ENCODE measurements at regions not wholly inside any gene's neighbourhood (a gene's known extent, or its start where the extent isn't known, plus 50 kb on each side); places are given as distances from the start of the nearest gene placed in this dataset.

DNA sequence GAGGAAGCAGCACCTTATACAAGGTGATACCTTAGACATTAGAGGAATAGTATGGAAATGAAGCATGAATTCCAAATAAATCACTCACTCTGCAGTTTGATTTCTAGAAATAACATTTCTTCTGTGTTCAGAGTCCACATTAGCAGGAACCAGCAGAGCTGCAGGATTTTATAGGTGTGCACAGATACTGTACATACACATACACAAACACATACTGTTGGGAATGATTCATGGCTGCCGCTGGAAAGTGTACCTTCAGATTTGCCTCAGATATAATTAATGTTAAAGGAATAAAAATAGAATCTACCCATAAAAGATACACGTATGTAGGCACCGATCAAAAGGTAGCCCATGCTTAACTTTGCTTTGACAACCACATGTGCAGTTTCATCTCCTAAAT, 578.1 kb downstream of the CSNK1G3 start:
- no peak for DNase-seq

DNA sequence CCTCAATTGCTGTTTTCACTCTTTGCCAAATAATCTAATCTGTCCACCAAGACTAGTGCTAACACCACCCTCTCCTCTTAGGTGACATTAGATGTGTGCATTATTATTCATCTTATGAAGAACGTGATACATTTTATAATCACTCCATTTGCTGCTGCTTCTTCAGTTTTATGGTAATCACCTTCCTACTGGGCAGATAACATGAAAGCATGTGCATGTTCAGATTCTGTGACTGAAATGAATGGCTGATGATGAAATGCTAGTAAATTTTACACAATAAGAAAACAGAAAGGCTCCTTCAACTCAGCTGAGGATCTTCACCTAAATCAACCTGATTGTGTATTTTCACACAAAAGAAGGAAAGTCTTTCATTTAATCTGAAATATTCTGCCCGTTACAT, 577.6 kb downstream of the CSNK1G3 start:
- DNase-seq, result no peak

DNA sequence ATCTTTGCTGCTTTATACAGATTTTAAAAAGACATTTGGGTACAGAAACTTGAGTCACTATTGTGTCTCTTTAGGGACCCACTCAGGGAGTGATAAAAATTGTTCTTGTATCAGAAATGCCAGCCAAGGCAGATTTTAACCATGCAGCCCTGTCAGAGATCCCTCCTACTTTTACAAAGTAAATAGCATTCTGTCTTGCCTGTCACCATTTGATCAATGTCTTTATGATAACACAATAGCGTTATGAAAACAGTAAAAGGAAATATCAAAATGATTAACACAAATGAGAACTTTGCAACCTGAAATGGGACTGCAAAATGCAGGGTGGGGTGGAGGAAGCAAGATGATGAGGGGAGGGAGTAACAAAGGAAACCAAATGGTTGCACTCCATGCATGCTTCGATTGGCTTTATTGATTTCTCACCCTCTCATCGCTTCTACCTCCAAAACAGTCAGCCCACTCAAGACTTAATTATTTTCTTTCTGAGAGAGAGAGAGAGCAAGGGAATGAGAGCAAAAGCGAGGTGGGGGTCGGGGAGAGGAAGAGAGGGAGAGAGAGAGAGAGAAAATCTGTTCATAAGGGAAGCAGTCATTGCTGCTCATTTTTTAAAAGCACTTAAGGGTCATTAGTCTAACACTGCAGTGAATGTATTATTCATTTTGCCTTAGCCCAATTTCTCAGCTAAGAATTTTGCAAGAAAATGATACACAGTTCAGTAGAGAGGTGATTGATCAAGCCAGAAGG, 576.5 kb downstream of the CSNK1G3 start:
- no peak for DNase-seq

DNA sequence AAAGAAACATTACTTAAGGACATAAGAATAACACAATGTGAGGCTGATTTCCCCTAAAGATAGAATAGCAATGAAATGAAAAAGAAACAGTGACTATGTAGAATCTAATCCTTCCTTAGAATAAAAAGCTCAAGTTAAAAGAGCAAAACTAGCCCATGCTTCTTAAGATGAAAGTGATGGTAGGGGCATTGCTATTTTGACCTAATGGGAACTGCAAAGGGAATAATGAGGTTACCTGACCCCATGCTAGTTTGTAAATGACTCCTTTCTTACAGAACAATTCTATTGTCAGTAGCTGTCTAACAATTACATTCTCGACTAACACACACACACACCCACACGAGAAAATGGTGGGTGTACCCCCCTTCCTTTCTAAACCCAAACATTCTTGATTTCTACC, 575.8 kb downstream of the CSNK1G3 start:
- no peak for DNase-seq

DNA sequence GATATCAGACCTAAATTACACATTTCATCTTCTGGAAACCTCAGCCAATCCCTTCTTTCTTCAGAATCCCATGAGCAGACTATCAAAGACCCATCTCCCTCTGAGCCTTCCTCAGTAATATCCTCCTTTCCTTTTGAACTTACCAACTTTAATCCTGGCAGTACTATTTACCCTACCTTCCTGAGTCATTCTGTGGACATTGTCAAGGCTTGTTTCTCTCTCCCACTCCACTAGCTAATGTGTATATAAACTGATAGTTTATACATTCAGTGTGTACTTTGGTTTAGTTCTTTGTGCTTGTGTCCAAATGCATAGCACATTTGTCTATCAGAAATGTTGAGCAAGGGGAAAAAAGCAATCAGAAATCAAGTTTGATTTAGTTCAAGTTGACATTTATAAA, 568.3 kb downstream of the CSNK1G3 start:
- no peak for DNase-seq

DNA sequence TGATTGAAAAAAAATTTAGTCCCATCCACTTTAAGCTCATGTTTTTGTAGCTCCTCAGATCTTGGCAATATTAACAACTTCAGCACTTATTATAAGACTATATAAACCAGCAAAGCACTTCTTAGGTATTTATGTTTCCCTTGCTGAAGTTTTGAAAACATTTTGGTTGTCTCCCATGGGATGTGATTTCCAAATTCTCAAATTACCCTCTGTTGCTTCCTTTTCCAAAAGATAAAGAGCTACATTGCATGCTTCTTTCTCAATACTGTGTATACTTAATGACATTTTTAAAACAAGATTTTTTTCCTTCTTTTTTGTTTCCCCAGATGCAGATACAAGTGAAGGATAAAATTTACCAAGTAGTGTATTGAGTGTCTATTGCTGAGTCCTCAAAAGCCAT, 567.1 kb downstream of the CSNK1G3 start:
- DNase-seq, result no peak

DNA sequence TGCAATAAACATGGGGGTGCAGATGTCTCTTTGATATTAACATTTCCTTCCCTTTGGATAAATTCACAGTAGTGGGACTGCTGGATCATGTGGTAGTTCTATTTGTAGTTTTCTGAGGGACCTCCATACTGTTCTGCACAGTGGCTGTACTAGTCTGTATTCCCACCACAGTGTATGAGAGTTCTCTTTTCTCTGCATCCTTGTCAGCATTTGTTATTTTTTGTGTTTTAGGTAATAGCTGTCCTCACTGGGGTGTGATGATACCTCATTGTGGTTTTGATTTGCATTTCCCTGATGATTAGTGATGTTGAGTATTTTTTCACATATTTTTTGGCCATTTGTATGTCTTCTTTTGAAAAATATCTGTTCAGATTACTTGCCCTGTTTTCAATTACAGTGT, 562.5 kb downstream of the CSNK1G3 start:
- no peak for DNase-seq

DNA sequence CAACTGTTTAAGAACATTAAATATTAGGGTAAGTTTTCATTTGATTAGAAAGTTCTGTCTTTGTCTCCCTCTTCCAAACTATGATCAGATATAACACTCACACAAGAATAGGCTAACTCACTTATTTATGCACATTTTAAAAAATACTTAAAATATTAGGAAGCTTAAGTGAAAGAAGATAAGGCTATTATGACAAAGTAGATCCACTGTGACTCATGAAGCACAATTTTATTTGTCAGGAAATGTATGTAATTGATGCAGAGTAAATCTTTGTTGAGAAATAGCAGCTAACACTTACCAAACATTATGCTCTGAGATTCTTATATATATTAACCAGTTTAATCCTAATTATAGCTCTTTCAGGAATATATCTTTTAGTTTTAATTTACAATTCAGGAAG, 560.6 kb downstream of the CSNK1G3 start:
- DNase-seq, result no peak

DNA sequence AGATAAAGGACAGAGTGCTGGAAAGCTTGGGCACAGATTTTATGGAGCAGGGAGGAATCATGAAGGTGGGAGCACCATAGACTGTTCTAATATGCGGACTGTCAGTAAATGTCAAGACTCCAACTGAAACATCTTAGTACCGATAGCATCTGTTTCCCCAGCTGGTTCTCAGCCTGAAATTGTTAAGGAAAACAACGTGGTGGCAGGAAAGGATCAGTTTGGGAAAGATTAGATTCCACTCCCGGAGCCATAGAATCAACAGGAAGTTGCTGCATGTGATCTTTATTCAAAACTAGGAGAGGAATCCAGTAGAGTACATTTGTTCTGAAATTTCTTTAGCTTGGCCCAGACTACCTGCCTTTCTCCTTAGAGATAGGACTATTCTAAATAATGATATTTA, 559.1 kb downstream of the CSNK1G3 start:
- DNase-seq, result no peak

DNA sequence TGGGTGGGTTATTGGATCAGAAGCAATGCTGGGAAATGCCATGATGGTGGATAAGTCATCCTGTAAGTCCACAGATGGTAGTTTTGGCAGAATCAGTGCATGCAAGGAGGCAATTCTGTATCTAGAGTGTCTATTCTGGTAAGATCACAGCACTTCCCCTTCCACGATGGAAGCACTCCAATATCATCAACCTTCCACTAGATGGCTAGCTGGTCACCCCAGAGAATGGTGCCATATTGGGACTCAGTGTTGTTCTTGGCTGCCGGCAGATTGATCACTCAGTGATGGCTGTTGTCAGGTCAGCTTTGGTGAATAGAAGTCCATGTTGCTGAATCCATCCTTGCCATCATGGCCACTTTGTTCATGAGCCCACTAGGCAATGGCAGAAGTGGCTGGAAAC, 553.5 kb downstream of the CSNK1G3 start:
- no peak for DNase-seq

DNA sequence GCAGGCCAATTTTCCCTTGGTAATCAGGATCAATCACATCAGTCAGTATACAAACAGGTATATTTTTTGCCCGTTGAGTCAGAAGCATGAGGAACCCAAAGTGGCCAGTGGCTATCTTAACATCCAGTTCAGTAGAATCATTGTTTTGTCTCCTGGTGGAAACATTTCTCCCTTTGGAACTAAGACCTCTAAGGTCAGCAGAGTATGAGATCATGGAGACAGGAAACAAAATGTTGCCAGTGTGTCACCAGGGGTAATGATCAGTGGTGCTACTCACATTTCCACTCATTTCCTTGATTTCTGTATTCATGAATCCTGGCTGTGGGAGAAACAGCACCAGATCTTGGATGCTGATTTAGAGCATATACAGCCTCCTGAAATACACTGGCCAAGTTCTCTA, 553.0 kb downstream of the CSNK1G3 start:
- no peak for DNase-seq

DNA sequence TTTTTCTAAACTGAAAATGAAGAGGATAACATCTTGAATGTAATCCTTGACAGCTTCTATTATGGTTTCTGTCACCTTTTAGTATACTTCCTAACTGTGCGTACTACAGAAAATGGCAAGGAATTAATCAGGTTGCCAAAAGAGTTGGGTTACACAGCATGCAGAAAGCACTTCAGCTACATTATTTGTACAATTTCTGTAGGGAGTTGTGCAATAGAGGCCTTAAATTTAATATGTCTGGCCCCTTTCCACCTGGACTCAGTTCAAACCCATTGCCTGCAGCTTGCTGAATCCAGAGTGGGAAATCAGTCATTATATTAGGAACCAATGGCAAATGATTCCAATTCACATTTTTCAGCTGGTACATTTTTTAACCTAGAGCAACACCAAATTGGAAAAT, 549.7 kb downstream of the CSNK1G3 start:
- DNase-seq, result no peak

DNA sequence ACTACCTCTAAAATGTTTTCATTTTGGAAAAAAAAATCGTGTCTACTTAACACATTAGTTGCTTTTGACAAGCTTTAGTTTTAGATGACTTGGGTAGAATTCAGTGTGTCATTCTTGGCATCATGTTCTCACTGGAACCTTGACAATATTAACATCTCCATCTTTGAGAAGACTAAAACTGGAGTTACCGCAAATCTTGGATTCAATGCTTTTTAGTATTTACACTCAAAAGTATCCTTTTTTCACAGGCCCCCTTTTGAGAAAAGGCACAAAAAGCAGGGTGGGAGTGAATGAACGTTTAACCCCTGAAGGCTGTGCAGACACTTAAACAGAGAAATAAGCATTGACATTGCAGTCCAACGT, 549.1 kb downstream of the CSNK1G3 start:
- DNase-seq, result no peak

DNA sequence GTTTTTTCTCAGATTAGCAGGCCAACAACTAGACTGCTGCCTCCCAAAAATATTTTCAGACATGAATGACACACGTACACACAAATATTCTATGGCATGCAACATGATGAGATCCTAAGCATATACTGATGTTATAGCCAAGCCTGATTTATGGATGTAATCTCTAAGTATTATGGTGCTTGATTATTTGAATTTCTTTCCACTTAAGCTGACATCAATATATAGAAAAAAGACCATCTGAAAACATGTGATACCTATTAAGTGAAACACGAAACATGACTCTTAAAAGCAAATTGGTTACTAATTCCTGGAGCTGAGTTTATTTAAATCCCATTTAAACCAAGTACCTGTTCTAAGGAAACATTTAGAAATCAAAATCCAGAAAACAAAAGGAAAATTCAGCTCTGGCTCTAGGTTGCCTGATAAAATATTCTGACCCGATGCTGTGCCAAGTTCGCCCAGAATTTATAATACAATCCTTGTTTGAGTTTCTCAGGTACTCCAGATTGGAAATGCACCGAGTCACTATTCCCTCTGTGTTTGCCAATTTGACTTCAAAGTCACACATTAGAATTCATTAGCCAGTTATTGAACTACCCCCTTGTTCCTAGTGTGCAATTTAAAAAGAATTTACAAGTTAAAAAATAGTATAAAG, 548.6 kb downstream of the CSNK1G3 start:
- no peak for DNase-seq

DNA sequence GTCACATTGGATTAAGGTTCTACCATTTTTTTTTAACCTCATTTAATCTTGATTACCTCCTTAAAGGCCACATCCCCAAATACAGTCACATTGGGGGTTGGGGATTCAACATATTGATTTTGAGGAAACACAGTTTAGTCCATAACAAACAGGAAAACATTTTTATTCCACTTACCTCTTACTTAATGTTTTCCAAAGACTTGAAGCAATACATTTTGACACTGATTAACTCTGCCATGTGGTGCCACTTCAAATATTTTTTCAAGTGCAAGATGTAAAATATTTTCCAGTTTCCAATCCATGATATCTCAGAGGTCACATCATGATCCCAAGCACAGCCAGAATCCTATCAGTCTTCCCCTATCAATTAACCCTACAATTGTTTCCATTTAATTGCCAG, 548.0 kb downstream of the CSNK1G3 start:
- no peak for DNase-seq

DNA sequence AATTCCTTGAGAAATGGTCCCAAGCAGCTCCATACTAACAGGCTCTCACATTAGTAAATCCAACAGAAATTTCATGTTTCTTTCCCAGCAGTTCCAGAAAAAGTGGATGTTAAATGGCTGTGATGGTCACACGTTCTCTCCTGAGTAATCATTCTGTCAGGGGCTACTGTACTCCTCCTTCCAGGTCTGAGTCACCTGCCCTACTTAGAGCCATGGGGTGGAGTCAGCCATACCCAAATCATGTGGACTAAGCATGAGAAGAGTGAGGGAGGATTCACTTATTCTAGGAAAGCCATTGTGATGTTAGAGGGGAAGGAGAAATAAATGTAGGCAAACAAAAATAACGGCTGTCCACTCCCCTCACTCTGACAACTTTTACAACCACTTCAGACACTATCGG, 547.2 kb downstream of the CSNK1G3 start:
- no peak for DNase-seq

DNA sequence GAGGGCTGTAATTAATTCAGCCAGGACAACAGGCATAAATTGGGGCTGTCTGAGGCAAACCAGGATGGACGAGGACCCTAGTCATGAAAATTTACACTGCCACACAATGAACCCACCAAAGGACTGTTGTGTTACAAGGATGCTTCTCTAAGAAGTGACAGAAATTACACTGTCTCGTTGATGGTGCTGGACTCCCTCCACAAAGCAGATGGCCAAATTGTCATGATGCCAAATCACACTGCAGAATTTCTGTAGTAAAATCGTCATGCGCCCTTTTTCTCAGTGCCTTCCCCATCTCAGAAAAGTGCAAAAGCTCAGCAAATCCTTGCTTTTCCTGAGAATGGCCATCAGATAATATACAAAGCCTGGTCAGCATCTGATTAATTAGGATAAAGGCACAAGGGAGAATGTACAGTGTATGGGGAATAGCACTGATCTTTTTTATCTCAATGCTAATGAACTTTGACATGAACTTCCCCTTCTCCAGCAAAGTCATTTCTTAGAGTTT, 545.8 kb downstream of the CSNK1G3 start:
- no peak for DNase-seq

DNA sequence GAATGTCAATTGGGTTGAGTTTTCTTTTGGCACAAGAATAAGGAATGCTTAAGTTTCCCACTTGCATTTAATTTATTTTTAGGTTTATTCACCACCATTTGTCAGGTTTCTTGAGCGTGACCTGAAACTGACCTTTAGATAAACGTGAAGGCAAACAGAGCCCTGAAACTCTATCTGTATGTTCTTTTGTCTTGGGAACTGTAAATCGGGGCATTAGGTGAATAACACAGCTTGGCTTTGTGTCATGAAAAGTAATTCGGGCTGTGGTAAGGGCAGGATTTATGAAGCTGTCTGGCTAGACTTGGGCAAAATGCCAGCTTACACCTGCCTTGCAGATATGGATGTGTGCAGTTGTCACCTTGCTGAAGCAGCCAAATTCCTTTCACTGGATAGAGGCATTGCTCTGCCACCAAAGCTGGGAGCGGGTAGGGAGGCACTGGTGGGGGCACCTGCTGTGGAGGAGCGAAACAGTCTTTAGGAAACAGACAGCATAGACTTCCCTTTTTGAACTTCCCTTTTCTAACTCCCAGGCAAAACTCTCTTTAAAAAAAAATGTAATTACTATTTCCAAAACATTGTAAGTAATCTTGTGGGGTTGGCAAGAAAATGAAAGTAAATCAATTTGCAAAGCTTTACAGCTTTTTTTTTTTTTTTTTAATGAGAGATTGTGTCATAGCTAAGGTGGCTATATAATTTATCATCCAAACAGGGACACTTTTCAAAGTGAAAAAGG, 545.2 kb downstream of the CSNK1G3 start:
- DNase-seq, result peak; percentile 1 to 29

DNA sequence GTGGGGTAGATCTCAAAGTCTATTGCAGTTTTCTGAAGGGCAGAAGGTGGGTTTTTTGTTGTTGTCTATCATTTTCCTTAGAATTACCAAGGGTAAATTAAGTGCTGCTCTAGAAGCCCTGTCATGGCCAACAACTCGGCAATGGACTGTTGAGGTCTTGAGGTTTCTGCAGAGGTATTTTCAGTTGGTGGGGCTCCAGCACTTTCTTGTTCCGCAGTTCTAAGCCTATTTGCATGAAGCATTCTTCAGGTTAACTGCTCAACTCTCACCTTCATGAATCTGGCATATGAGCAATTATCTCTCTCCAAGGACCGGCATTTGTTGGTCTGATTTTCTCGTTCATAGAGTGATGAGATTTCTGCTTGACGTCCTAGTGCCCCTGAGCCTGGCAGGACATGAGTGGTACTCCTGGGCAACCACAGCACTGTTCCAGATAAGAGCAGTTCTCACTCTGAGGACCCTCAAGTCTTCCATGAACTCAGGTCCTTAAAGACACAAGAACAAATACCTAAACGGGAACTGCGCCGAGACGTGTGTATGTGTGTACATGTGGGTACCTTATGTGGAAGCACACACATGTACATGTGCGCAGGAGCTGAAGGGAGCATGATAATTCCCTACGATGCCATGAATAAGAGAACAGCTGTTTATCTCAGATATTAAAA, 544.5 kb downstream of the CSNK1G3 start:
- peak in 1 of 2 donors; percentile 8 for DNase-seq

DNA sequence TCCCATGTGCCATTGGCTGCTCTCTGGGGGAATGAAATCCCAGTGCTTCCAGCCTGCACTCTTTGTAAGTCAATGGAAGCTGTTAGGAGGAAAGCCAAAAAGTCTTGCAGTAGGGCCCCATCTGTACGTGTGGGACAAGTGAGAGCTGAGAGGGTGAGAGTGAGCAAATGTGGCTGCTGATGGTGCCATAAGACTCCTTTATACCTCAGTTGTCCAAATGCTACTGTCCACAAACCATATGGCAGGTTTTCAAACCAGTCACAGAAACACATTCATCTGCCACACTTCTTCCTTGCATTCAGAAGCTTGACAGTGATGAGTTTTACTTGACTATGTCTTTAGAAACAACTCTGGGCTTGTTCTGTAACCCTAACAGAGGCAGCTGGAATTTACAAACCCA, 543.8 kb downstream of the CSNK1G3 start:
- no peak for DNase-seq

DNA sequence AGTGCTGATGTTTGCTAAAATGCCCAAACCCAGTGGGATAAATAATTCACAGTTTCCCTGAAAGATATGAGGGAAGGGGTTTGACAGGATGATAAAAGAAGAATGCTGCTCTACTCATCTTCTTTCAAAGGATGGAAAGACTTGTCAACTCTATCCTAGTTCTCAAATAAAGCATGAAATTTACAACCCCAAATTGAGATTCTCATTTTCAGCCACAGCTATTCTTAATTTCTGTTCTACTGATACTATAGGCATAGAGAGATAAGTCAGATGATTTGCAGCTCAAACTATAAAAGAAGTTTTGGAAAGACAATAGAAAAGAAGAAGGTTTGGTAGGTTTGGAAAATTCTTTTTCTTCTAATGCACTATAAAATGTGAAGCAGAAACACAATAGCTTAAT, 542.6 kb downstream of the CSNK1G3 start:
- DNase-seq, result no peak

DNA sequence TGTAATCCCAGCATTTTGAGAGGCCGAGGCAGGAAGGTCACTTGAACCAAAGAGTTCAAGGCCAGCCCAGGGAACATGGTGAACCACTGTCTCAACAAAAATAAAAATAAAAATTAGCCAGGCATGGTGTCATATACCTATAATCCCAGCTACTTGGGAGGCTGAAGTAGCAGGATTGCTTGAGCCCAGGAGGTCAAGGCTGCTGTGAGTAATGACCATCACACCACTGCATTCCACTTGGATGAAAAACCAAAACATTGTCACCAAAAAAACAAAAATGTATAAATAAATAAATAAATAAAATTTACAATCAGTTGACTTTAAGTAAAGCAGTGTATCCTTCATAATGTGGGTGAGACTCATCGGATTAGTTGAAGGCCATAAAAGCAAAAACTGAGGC, 541.4 kb downstream of the CSNK1G3 start:
- no peak for DNase-seq

DNA sequence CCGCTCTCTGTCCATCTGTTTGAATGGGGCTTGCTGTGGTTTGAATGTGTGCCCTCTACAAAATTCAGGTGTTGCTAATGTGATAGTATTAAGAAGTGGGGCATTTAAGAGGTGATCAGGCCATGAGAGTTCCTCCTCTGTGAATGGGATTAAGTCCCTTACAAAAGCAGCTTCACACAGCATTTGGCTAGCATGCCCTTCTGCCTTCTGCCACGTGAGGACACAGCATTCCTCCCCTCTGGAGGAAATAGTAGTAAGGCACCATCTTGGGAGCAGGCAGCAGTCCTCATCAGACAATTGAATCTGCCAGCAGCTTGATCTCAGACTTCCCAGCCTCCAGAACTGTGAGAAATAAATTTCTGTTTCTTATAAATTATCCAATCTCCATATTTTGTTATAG, 540.2 kb downstream of the CSNK1G3 start:
- no peak for DNase-seq
